ENCODE measurements at regions not wholly inside any gene's neighbourhood (a gene's known extent, or its start where the extent isn't known, plus 50 kb on each side); places are given as distances from the start of the nearest gene placed in this dataset.

DNA sequence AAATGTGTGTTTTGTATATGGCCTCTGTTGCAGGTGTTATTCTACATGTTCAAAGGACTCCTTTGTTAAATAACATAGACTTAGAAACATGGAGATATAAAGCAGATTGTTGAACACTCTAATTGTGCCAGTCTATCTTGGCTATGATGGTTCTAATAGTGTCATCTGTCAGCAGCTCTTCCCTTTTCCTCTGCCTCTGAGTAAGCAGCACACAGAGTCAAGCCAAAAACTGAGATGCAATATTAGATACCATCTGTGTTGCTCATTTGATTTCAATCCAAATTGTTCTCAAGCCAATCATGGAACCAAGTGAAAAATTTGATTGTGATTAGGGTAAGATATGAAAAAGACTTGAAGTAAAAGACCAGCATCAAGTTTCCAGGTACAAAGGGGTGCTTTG is 871.1 kb upstream of the MGAT4C start:
- ChIA-PET POLR2A (no interaction called here), CTCF (no interaction called here)
- DNase-seq (ENCODE audit: low read depth) = no peak

GRCh38 chr12:87121896-87122295 is 865.7 kb upstream of the MGAT4C start:
- H3K4me3 ChIP-seq (ENCODE audit: low read depth, low read length) = no peak overlapping the region
- ChIA-PET POLR2A (no interaction called here), CTCF (no interaction called here)
- no peaks in the 10 kb centered on the region; the same call in 1 of the 2 replicates for H3K27me3 ChIP-seq (ENCODE audit: control insufficient read depth, insufficient read depth, low read length)
- TF ChIP-seq CTCF (IDR thresholded peaks at IDR 0.05; ENCODE audit: insufficient read depth, low read depth, low read length) = no peak
- no peaks in the 10 kb centered on the region for H3K36me3 ChIP-seq (ENCODE audit: control insufficient read depth, insufficient read depth, low read length)
- no peak for DNase-seq (ENCODE audit: low read depth)

More for the DNA sequence above, 871.1 kb upstream of the MGAT4C start:
- Histone ChIP-seq H3K36me3 (ENCODE audit: control insufficient read depth, insufficient read depth, low read length) (no peaks in the 10 kb centered on the region), H3K4me3 (ENCODE audit: low read depth, low read length) (no peak overlapping the region), H3K27me3 (ENCODE audit: control insufficient read depth, insufficient read depth, low read length) (no peaks in the 10 kb centered on the region; the same call in 1 of the 2 replicates)
- no peak for TF ChIP-seq CTCF (IDR thresholded peaks at IDR 0.05; ENCODE audit: insufficient read depth, low read depth, low read length)

DNA sequence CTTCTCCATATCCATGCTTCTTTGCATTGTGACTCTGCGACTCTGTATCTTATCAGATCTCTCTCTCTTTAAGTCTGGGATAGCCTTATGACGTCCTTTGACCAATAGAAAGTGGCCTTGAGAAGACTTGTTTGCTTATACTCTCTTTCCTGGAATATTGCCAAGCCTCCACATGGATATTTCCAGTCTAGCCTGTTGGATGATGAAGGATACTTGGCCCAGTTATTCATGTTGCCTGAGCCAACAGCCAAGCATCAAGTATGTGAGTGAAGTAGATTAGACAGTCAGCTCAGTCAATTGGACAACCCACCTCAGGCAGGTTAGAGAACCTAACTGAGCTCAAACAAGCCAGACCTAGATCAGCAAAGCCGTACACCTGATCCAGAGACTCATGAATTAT is 864.2 kb upstream of the MGAT4C start:
- H3K27me3 ChIP-seq (ENCODE audit: control insufficient read depth, insufficient read depth, low read length) = no peaks in the 10 kb centered on the region; the same call in 1 of the 2 replicates
- TF ChIP-seq CTCF (IDR thresholded peaks at IDR 0.05; ENCODE audit: insufficient read depth, low read depth, low read length) = no peak
- no peak for DNase-seq (ENCODE audit: low read depth)
- H3K4me3 ChIP-seq (ENCODE audit: low read depth, low read length) = no peak overlapping the region
- ChIA-PET POLR2A (no interaction called here), CTCF (no interaction called here)
- H3K36me3 ChIP-seq (ENCODE audit: control insufficient read depth, insufficient read depth, low read length) = no peaks in the 10 kb centered on the region

DNA sequence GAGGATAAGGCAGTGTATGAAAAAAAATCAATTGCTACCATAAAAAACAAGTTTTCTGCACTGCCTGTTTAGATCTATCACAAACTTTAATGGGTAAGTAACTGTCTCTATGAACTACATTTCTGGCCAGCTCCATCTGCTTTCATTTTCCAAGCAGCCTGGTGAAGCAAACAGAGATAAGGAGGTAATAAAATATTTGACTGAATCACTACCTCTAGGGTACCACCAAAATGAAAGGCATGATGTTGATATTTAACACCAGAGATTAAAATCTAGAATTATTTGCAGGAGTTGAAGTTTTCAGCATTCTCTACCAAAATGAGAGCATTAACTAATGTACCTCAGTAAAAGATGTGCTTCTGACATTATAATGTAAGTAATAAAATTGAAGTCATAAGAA is 863.5 kb upstream of the MGAT4C start:
- no peaks in the 10 kb centered on the region; the same call in 1 of the 2 replicates for H3K27me3 ChIP-seq (ENCODE audit: control insufficient read depth, insufficient read depth, low read length)
- POLR2A ChIA-PET = no interaction called here
- no peak overlapping the region for H3K4me3 ChIP-seq (ENCODE audit: low read depth, low read length)
- no peak for DNase-seq (ENCODE audit: low read depth)
- no peaks in the 10 kb centered on the region for H3K36me3 ChIP-seq (ENCODE audit: control insufficient read depth, insufficient read depth, low read length)
- CTCF ChIA-PET = no interaction called here
- no peak for TF ChIP-seq CTCF (IDR thresholded peaks at IDR 0.05; ENCODE audit: insufficient read depth, low read depth, low read length)

GRCh38 chr12:87117526-87117925 is 861.3 kb upstream of the MGAT4C start:
- ChIA-PET CTCF (no interaction called here), POLR2A (no interaction called here)
- no peak for DNase-seq (ENCODE audit: low read depth)

More at GRCh38 chr12:87117526-87117925, 861.3 kb upstream of the MGAT4C start:
- Histone ChIP-seq H3K4me3 (ENCODE audit: low read depth, low read length) (no peak overlapping the region), H3K27me3 (ENCODE audit: control insufficient read depth, insufficient read depth, low read length) (no peaks in the 10 kb centered on the region), H3K36me3 (ENCODE audit: control insufficient read depth, insufficient read depth, low read length) (no peaks in the 10 kb centered on the region)
- TF ChIP-seq CTCF (IDR thresholded peaks at IDR 0.05; ENCODE audit: insufficient read depth, low read depth, low read length) = no peak
